ENCODE measurements at regions not wholly inside any gene's neighbourhood (a gene's known extent, or its start where the extent isn't known, plus 50 kb on each side); places are given as distances from the start of the nearest gene placed in this dataset.

- TF ChIP-seq CTCF (IDR thresholded peaks at IDR 0.05) (no peak), POLR2A (IDR thresholded peaks at IDR 0.05) (no peak)
Observed at GRCh38 chr20:48478806-48479585, 348.8 kb downstream of the PREX1 start.

Data from esophagus squamous epithelium (tissue), 4 donors.